ENCODE measurements at regions not wholly inside any gene's neighbourhood (a gene's known extent, or its start where the extent isn't known, plus 50 kb on each side); places are given as distances from the start of the nearest gene placed in this dataset.

GRCh38 chr4:1492651-1493539 is 86.7 kb upstream of the NKX1-1 start:
- no peak for DNase-seq

- no peak for DNase-seq
These were observed 85.9 kb upstream of the NKX1-1 start for GRCh38 chr4:1492142-1492457.

- no peak for DNase-seq
These were observed 85.3 kb upstream of the NKX1-1 start for GRCh38 chr4:1491328-1492141.

GRCh38 chr4:1490654-1491327 is 84.5 kb upstream of the NKX1-1 start:
- DNase-seq = no peak

DNA sequence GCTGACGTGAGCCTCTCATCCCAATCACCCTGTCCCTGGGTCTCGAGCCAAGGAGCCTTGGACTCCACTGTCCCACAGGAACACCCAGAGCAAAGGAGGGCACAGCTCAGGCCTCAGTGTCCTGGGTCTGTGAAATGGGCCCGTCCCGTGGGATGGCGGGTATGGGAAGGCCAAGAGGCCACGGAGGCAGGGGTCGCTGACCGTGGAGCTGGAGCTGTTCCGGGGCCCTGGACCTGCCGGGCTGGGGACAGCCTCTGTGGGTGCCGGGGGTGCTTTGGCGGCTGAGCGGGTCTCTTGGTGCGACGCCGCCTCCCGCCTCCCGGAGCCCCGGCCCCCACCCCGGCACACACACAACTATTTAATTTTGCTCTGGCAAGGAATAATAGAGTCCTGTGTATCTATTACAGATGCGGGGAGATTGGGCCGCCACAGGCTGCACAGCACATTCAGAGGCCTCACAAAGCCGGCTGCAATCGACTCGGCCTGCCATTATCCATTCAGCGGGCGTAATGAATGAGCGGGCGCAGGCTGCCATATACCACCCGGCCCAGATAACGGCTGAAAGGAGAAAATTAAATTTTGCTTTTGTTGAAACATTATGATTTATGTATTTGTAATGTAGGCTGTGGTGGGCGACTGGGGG is 83.9 kb upstream of the NKX1-1 start:
- DNase-seq = no peak

DNA sequence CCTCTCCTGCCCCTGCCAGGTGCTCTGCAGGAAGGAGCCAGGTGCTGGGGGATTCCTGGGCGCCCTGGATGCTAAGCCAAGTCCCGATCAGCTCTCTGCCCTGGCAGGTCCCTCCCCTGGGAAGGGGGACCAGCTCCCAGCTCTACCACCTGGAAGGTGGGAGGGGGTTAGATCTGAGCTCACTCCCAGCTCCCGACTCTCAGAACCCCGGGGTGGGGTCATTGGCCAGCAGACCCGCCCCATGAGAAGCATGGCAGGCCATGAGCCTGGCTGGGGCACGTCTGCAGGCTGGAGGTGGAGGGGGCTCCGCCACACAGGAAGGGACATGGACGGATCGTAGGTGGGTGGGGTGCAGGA is 83.4 kb upstream of the NKX1-1 start:
- no peak for DNase-seq

GRCh38 chr4:1488831-1489638 is 82.8 kb upstream of the NKX1-1 start:
- DNase-seq = no peak

DNA sequence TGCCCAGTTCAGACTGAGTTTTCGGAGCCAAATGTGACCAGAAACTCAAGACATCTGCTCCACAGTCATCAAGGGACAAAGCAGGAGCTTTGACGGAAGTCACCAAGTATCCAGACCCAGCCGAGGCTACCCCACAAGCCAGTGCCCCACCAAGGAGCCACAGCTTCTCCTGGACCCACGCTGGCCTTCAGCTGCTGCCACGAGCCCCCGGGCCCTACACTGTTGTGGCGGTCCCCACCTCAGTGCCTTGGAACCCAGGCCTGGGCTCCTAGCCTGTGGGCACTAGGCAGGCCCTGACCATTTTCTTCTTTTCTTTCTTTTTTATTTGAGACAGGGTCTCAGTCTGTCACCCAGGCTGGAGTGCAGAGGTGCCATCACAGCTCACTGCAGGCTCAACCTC is 82.1 kb upstream of the NKX1-1 start:
- DNase-seq = no peak

DNA sequence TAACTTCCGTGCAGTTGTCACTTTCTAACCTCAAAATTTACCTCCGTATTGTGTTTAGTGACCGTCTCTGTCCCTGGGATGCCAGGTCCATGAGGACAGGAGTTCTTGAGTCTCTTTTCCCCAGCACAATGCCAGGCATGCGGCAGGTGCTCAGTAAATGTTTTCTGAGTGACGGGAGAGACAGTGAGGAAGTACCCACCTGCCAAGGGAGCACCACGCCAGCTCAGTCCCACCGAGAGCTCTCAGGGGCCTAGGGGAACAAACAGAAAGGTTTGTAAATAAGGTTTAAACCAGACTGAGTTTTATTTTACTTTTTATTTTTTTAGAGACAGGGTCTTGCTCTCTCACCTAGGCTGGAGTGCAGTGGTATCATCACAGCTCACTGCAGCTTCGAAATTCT is 81.5 kb upstream of the NKX1-1 start:
- DNase-seq = no peak

DNA sequence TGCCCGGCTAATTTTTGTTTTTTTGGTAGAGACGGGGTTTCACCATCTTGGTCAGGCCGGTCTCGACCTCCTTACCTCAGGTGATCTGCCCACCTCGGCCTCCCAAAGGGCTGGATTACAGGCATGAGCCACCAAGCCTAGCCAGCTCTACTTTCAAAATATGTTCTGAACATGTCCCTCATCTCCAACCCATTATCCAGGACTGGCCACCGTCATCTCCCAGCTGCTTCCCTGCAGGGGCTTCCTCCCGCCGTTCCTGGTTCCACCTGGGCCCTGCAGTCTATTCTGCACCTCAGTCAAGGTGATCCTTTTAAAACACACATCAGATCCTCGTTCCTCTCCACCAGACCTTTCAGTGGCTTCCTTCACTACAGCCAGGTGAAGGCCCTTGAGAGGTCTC is 80.9 kb upstream of the NKX1-1 start:
- no peak for DNase-seq

GRCh38 chr4:1485280-1485679 is 79.0 kb upstream of the NKX1-1 start:
- DNase-seq = no peak

DNA sequence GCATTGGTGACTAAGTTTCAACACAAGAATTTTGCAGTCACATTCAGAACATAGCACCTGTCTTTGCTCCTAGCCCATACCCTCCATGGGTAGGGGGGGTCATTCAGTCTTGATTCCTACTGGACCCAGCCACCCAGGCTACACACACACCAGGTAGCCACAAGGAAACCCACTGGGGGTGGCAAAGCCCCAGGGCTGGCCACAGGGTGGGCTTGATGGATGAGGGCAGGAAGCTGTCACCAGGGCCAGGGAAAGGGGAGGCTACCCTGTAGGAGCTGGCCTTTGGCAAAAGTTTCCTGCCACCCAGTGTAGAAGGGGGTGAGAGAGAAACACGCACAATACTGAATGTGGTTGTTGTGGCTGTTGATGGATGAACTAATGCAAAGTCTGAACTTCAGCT is 74.5 kb upstream of the NKX1-1 start:
- no peak for DNase-seq

DNA sequence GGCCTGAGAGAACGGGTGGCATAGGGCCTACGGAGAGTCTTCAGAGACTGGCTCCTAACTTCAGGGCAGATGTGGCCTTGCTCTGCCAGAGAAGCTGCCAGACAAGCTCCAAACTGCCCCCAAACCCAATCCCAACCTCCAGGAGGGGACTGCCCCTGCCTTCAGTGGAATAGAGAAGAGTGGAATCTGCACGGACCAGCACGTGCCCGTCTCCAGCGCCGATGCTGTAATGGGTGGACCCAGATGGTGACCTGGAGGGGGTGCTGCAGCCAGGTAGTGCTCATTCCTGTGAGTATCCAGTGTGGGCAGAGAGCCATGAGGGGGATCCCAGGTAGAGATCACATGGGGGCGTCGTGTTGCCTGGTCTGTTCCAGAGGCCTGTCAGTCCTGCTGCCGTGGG is 73.2 kb upstream of the NKX1-1 start:
- no peak for DNase-seq

GRCh38 chr4:1478766-1479355 is 72.6 kb upstream of the NKX1-1 start:
- no peak for DNase-seq

GRCh38 chr4:1477045-1477840 is 71.0 kb upstream of the NKX1-1 start:
- DNase-seq = no peak

DNA sequence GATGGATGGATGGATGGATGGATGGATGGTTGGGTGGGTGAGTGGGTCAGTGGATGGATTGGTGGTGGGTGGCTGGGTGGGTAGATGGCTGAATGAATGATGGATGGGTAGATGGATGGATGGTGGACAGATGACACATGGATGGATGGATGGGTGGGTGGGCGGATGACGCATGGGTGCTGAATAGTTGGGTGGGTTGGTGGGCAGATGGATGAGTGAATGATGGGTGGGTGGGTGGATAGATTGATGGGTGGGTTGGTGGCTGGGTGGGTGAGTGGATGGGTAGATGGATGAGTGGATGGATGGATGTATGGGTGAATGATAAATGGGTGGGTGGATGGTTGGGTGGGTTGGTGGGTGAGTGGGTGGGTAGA is 69.9 kb upstream of the NKX1-1 start:
- no peak for DNase-seq

DNA sequence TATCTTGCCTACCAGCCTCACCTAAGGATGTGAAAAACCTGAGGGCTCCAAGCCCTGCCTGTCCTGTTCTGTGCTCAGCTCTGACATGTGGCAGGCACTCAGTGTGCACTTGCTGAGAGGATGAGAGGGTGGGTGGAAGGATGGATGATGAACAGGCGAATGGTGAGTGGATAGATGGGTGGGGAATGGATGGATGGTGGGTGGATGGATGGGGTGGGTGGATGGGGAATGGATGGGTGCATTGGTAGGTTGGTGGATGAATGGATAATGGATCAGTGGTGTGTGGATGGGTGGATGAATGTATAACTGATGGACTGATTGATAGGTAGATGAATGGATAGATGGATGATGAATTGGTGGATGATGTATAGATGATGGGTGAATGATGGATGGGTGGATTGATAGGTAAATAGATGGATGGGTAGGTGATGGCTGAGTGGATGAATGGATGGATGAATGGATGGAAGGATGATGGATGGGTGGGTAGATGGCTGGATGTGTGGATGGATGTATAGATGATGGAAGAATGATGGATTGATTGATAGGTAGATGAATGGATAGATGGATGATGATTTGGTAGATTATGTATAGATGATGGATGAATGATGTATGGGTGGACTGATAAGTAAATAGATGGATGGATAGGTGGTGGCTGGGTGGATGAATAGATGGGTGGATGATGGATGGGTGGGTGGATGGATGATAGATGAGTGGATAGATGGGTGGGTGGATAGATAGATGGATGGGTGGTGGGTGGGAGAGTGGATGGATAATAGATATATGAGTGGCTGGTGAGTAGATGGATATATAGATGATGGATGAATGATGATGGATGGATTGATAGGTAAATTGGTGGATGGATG is 69.3 kb upstream of the NKX1-1 start:
- no peak for DNase-seq

DNA sequence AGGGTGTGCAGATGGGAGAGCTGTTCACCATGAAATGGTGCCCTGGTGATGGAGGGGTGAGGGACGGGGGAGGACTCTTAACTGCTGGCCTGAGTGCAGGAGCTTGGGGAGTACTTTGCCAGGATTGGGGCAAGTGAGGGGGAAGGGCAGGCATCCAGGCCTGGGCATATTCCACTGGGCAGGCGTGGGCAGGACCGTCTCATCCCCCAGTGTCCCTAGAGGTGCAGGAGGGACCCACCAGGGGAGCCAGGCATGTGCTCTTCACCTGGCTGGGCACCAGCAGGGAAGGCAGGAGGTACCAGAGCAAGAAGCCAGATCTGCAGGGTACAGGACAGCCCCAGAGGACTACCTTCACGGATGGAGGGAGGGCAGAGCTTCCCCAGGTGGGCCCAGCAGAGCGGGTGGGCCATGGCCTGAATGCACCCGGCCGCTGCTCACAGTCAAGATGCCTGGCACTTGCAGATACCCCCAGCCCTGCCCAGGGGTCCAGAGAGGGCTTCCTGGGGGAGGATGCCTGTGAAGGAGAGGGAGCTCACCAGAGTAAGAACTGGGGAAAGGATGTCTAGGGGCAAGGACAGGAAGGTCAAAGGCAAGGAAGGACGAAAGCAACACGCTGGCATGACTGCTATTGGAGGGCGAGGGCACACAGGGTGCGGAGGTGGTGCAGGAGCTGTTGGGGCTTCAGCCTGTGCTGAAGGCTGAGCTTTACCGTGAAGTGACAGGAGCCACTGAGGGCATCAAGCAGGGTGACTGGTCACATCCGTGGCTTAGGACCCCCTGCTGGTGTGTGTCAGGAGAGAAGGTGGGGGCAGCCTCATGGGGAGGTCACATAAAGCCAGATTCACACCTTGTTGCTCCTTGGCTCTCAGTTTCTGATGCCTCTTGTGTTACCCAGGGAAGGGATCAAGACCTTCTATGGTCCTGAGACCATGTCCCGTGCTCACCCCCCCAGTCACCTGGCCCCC is 68.2 kb upstream of the NKX1-1 start:
- DNase-seq = no peak

GRCh38 chr4:1473718-1474117 is 67.5 kb upstream of the NKX1-1 start:
- DNase-seq = no peak
